ENCODE measurements at regions not wholly inside any gene's neighbourhood (a gene's known extent, or its start where the extent isn't known, plus 50 kb on each side); places are given as distances from the start of the nearest gene placed in this dataset.

GRCh38 chr21:34217263-34217662, 143.9 kb downstream of the MRPS6 start:
- TF ChIP-seq CTCF (conservative IDR thresholded peaks at IDR 0.05; ENCODE audit: low read depth in 2 of 2): no peak
- TF ChIP-seq EZH2 (IDR thresholded peaks at IDR 0.05; ENCODE audit: low read depth, unreplicated experiment): no peak
- TF ChIP-seq POLR2AphosphoS5 (IDR thresholded peaks at IDR 0.05; ENCODE audit: low read depth): no peak
- TF ChIP-seq ZNF114 (CRISPR knock-in tag; IDR thresholded peaks at IDR 0.05): no peak
- TF ChIP-seq CREB1 (CRISPR knock-in tag; IDR thresholded peaks at IDR 0.05; ENCODE audit: low read depth): no peak
- no peak for TF ChIP-seq REST (IDR thresholded peaks at IDR 0.05; ENCODE audit: unreplicated experiment)

Measured in GM23338 (cell line).